H1 (cell line): ENCODE measurements at regions not wholly inside any gene's neighbourhood (a gene's known extent, or its start where the extent isn't known, plus 50 kb on each side); places are given as distances from the start of the nearest gene placed in this dataset.

ENCODE experiments used
- EP300 ChIP-seq, 2 experiments: IDR thresholded peaks; 1 replicate in 1 of 2; 2 replicates in 1 of 2; pipeline ENCODE4 v1.6.1; 2011 to 2012; ENCODE audit warnings: low read depth in 2 of 2, low read length in 2 of 2, mild to moderate bottlenecking in 2 of 2, borderline replicate concordance in 1 of 2, inconsistent platforms in 1 of 2, moderate library complexity in 1 of 2
- HDAC2 ChIP-seq, 2 experiments: fragments of 300-600 bp in 1 of 2; sonication (generic) in 1 of 2; IDR thresholded peaks; 2 replicates each; pipeline ENCODE4 v1.6.1; 2011 to 2012; ENCODE audit warnings: low read depth in 2 of 2, low read length in 2 of 2, mild to moderate bottlenecking in 2 of 2, moderate library complexity in 2 of 2, borderline replicate concordance in 1 of 2, inconsistent platforms in 1 of 2
- POU5F1 ChIP-seq: IDR thresholded peaks from 2 replicates; pipeline ENCODE4 v1.6.1; 2011; ENCODE audit warnings: low read depth, mild to moderate bottlenecking, low read length, moderate library complexity
- SIN3A ChIP-seq, 2 experiments: IDR thresholded peaks in 1 of 2; conservative IDR thresholded peaks in 1 of 2; 2 replicates each; pipeline ENCODE4 v1.6.1; 2011 to 2012; ENCODE audit warnings: low read length in 2 of 2, improper control_type of control experiment in 1 of 2, low read depth in 1 of 2, mild to moderate bottlenecking in 1 of 2
- YY1 ChIP-seq: IDR thresholded peaks from 2 replicates; pipeline ENCODE4 v1.6.1; 2011; ENCODE audit warnings: low read depth, mild to moderate bottlenecking, low read length
- TF ChIP-seq, protein P1 (sequence below): fragments of 300-600 bp; sonication (generic); IDR thresholded peaks from 2 replicates; pipeline ENCODE4 v1.7.1; 2012; ENCODE audit warnings: low read length, moderate library complexity, mild to moderate bottlenecking, inconsistent platforms; ENCODE audit not compliant: insufficient replicate concordance
- TF ChIP-seq, protein P2 (sequence below): IDR thresholded peaks from 2 replicates; pipeline ENCODE4 v1.6.1; 2012; ENCODE audit warnings: inconsistent platforms

DNA sequence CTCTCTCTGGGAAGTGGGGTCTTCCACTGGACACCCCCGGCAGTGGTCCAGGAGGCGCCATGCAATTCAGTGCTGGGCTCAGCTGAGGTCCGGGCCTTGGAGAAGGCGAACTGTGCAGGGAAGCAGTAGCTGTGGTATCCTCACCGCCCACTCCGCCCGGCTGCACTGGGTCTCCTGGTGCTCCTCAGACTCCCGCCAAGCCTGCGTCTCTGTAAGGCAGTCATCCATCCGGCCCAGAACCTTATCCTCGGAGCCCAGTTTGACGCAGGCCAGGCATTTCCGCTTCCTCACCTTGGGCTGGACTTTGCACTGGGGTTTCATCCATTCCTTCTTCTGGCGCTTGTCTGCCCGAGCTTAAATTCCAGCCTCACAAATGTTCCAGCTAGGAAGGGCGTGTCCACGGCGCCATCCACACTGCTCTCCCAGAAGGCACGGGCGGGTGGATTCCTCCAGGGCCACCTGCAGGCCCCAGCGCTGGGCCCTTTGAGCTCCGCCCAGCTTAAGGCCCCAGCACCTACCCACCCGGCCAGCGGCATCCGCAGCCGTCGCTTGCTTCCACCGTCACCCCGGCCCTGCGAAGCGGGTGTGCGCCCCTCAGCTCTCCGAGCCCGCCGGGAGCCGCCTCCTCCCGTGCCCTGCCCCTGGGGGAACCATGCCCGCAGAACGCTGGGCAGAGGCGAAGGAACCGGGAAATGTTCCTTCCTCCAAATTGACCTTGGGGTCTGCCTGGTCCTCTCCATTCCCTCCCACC lies 1884.8 kb downstream of the TP53TG3F start (continued):
- TF ChIP-seq POU5F1 (no peak), YY1 (no peak), HDAC2 (IDR thresholded peaks at IDR 0.05; ENCODE audit: borderline replicate concordance in 1 of 2, low read depth in 2 of 2, low read length in 2 of 2) (no peak), EP300 (IDR thresholded peaks at IDR 0.05; ENCODE audit: borderline replicate concordance in 1 of 2, low read depth in 2 of 2, low read length in 2 of 2) (no peak), SIN3A (conservative IDR thresholded peaks at IDR 0.05 in 1 of 2, IDR thresholded peaks at IDR 0.05 in 1 of 2; ENCODE audit: low read depth in 1 of 2, low read length in 2 of 2) (no peak)
- TF ChIP-seq, protein P1, sequence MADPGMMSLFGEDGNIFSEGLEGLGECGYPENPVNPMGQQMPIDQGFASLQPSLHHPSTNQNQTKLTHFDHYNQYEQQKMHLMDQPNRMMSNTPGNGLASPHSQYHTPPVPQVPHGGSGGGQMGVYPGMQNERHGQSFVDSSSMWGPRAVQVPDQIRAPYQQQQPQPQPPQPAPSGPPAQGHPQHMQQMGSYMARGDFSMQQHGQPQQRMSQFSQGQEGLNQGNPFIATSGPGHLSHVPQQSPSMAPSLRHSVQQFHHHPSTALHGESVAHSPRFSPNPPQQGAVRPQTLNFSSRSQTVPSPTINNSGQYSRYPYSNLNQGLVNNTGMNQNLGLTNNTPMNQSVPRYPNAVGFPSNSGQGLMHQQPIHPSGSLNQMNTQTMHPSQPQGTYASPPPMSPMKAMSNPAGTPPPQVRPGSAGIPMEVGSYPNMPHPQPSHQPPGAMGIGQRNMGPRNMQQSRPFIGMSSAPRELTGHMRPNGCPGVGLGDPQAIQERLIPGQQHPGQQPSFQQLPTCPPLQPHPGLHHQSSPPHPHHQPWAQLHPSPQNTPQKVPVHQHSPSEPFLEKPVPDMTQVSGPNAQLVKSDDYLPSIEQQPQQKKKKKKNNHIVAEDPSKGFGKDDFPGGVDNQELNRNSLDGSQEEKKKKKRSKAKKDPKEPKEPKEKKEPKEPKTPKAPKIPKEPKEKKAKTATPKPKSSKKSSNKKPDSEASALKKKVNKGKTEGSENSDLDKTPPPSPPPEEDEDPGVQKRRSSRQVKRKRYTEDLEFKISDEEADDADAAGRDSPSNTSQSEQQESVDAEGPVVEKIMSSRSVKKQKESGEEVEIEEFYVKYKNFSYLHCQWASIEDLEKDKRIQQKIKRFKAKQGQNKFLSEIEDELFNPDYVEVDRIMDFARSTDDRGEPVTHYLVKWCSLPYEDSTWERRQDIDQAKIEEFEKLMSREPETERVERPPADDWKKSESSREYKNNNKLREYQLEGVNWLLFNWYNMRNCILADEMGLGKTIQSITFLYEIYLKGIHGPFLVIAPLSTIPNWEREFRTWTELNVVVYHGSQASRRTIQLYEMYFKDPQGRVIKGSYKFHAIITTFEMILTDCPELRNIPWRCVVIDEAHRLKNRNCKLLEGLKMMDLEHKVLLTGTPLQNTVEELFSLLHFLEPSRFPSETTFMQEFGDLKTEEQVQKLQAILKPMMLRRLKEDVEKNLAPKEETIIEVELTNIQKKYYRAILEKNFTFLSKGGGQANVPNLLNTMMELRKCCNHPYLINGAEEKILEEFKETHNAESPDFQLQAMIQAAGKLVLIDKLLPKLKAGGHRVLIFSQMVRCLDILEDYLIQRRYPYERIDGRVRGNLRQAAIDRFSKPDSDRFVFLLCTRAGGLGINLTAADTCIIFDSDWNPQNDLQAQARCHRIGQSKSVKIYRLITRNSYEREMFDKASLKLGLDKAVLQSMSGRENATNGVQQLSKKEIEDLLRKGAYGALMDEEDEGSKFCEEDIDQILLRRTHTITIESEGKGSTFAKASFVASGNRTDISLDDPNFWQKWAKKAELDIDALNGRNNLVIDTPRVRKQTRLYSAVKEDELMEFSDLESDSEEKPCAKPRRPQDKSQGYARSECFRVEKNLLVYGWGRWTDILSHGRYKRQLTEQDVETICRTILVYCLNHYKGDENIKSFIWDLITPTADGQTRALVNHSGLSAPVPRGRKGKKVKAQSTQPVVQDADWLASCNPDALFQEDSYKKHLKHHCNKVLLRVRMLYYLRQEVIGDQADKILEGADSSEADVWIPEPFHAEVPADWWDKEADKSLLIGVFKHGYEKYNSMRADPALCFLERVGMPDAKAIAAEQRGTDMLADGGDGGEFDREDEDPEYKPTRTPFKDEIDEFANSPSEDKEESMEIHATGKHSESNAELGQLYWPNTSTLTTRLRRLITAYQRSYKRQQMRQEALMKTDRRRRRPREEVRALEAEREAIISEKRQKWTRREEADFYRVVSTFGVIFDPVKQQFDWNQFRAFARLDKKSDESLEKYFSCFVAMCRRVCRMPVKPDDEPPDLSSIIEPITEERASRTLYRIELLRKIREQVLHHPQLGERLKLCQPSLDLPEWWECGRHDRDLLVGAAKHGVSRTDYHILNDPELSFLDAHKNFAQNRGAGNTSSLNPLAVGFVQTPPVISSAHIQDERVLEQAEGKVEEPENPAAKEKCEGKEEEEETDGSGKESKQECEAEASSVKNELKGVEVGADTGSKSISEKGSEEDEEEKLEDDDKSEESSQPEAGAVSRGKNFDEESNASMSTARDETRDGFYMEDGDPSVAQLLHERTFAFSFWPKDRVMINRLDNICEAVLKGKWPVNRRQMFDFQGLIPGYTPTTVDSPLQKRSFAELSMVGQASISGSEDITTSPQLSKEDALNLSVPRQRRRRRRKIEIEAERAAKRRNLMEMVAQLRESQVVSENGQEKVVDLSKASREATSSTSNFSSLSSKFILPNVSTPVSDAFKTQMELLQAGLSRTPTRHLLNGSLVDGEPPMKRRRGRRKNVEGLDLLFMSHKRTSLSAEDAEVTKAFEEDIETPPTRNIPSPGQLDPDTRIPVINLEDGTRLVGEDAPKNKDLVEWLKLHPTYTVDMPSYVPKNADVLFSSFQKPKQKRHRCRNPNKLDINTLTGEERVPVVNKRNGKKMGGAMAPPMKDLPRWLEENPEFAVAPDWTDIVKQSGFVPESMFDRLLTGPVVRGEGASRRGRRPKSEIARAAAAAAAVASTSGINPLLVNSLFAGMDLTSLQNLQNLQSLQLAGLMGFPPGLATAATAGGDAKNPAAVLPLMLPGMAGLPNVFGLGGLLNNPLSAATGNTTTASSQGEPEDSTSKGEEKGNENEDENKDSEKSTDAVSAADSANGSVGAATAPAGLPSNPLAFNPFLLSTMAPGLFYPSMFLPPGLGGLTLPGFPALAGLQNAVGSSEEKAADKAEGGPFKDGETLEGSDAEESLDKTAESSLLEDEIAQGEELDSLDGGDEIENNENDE = no peak
- TF ChIP-seq, protein P2, sequence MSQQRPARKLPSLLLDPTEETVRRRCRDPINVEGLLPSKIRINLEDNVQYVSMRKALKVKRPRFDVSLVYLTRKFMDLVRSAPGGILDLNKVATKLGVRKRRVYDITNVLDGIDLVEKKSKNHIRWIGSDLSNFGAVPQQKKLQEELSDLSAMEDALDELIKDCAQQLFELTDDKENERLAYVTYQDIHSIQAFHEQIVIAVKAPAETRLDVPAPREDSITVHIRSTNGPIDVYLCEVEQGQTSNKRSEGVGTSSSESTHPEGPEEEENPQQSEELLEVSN = no peak
